Activated CD4-positive, alpha-beta T cell treated with anti-CD3 and anti-CD28 coated beads, Interleukin-10, Interleukin-2, amounts not matched to agents 100 ng/mL and 50 ng/mL, durations not matched to agents 16 hours and 8 hours (primary cell): ENCODE measurements at regions not wholly inside any gene's neighbourhood (a gene's known extent, or its start where the extent isn't known, plus 50 kb on each side); places are given as distances from the start of the nearest gene placed in this dataset.
"Not testable (repeated sequence)": the region's sequence is repeated elsewhere in the genome, so short reads cannot be mapped to it uniquely, and the experiment has no call there.

Experiments used
- DNase-seq: peaks from one replicate; pipeline ENCODE4 v3.0.0-alpha.2; 2020

GRCh38 chr15:39498629-39499028, 82.2 kb upstream of the THBS1 start:
- no peak for DNase-seq

- no peak for DNase-seq
Observed at GRCh38 chr15:39499042-39499441, 81.8 kb upstream of the THBS1 start.

GRCh38 chr15:39499681-39500080, 81.2 kb upstream of the THBS1 start:
- no peak for DNase-seq

- no peak for DNase-seq
Observed at GRCh38 chr15:39501366-39502081, 79.4 kb upstream of the THBS1 start.

GRCh38 chr15:39502082-39502447, 78.8 kb upstream of the THBS1 start:
- DNase-seq, result no peak

- no peak for DNase-seq
Observed at GRCh38 chr15:39502611-39503195, 78.2 kb upstream of the THBS1 start.

- DNase-seq, result no peak
Observed at GRCh38 chr15:39503526-39503925, 77.4 kb upstream of the THBS1 start.

- DNase-seq, result no peak
Observed at GRCh38 chr15:39504808-39505207, 76.1 kb upstream of the THBS1 start.

- no peak for DNase-seq
Observed at GRCh38 chr15:39506146-39506545, 74.7 kb upstream of the THBS1 start.

GRCh38 chr15:39508536-39508935, 72.3 kb upstream of the THBS1 start:
- DNase-seq, result no peak

- no peak for DNase-seq
Observed at GRCh38 chr15:39510001-39510701, 70.7 kb upstream of the THBS1 start.

- DNase-seq, result no peak
Observed at GRCh38 chr15:39511000-39511915, 69.6 kb upstream of the THBS1 start.

GRCh38 chr15:39511916-39512260, 69.0 kb upstream of the THBS1 start:
- DNase-seq, result no peak

- DNase-seq, result no peak
Observed at GRCh38 chr15:39512643-39513042, 68.2 kb upstream of the THBS1 start.

- DNase-seq, result no peak
Observed at GRCh38 chr15:39513936-39514335, 66.9 kb upstream of the THBS1 start.

- no peak for DNase-seq
Observed at GRCh38 chr15:39514933-39515332, 65.9 kb upstream of the THBS1 start.

- DNase-seq, result no peak
Observed at GRCh38 chr15:39515765-39516164, 65.1 kb upstream of the THBS1 start.

- DNase-seq, result no peak
Observed at GRCh38 chr15:39517122-39517855, 63.6 kb upstream of the THBS1 start.

- not testable (repeated sequence) for DNase-seq
Observed at GRCh38 chr15:39523968-39524367, 56.9 kb upstream of the THBS1 start.

GRCh38 chr15:39529457-39529856, 51.4 kb upstream of the THBS1 start:
- DNase-seq, result no peak

GRCh38 chr15:39530480-39531342, 50.2 kb upstream of the THBS1 start:
- DNase-seq, result peak; percentile 30
